ENCODE measurements at regions not wholly inside any gene's neighbourhood (a gene's known extent, or its start where the extent isn't known, plus 50 kb on each side); places are given as distances from the start of the nearest gene placed in this dataset.

DNA sequence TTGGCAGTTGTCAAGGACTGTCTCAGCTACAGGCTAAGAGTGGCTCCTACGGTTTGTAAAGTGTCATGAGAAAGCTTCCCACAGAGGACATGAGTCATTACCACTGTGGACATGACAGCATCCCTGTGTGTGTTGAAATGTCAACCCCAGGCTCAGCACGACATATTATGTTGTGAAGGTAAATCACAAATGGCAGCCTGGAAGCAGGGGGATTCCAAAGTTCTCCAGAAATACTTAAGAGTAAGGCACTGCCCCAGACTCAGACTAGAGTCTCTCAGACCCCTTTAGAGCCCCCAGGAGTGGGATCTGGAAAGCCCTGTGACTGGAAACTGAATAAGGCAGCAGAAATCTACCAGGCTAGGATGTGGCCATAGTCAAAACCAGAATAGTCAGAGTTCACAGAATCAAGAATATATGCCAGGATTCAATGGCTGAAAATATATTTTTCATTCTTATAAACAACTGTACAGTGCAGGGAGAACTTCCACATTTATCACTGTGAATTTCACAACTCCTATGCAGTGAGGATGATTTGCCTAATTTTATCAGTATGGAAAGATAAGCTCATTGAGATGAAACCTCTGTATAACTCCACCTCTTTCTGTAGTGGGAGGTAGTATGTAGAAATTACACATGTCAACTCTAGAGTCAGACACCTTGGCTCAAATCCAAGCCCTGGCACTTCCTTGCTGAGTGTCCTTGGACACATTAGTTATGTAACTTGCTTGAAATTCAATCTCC, 237.1 kb upstream of the CFAP20DC start:
- Histone ChIP-seq H3K4me1 (no peaks in the 10 kb centered on the region), H3K36me3 (no peaks in the 10 kb centered on the region), H3K9me3 (no peaks in the 10 kb centered on the region), H3K27ac (no peak overlapping the region), H3K27me3 (no peaks in the 10 kb centered on the region), H3K4me3 (no peak overlapping the region)
- 49 to 59% methylated on average over 2 of the region's 2 CpGs for WGBS, 2 donors
- peak in 1 of 2 donors; percentile 66 for DNase-seq
- peak; percentile 37 to 64 for ATAC-seq (ENCODE audit: low FRiP score in 2 of 2)
- TF ChIP-seq EP300 (IDR thresholded peaks at IDR 0.05) = no peak
- TF ChIP-seq, protein P1, sequence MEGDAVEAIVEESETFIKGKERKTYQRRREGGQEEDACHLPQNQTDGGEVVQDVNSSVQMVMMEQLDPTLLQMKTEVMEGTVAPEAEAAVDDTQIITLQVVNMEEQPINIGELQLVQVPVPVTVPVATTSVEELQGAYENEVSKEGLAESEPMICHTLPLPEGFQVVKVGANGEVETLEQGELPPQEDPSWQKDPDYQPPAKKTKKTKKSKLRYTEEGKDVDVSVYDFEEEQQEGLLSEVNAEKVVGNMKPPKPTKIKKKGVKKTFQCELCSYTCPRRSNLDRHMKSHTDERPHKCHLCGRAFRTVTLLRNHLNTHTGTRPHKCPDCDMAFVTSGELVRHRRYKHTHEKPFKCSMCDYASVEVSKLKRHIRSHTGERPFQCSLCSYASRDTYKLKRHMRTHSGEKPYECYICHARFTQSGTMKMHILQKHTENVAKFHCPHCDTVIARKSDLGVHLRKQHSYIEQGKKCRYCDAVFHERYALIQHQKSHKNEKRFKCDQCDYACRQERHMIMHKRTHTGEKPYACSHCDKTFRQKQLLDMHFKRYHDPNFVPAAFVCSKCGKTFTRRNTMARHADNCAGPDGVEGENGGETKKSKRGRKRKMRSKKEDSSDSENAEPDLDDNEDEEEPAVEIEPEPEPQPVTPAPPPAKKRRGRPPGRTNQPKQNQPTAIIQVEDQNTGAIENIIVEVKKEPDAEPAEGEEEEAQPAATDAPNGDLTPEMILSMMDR (IDR thresholded peaks at IDR 0.05) = no peak
- TF ChIP-seq POLR2AphosphoS5 (IDR thresholded peaks at IDR 0.05) = no peak
- TF ChIP-seq POLR2A (IDR thresholded peaks at IDR 0.05) = no peak

DNA sequence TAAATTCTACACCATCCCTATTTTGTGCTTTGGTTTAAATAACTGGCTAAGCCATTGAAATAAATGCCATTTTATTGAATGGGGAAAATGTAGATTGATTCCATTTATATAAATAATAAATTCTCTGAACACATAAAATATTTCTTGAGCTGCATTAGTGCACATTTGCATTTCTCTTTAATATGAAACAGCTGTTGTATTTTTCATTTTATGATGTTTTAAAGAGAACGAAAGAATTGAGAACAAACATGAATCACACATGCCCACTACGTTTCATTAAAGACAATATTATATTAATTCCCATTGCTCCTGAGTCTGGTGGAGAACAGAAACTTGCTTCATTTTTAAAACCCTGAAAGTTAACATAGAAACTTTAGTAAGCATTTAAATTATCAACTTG, 235.7 kb upstream of the CFAP20DC start:
- DNase-seq = no peak
- H3K27ac ChIP-seq = no peak overlapping the region
- no peaks in the 10 kb centered on the region for H3K27me3 ChIP-seq
- H3K9me3 ChIP-seq = no peaks in the 10 kb centered on the region
- no peaks in the 10 kb centered on the region for H3K36me3 ChIP-seq
- no peak overlapping the region for H3K4me3 ChIP-seq
- 80 to 87% methylated on average over 2 of the region's 2 CpGs for WGBS, 2 donors
- H3K4me1 ChIP-seq = no peaks in the 10 kb centered on the region
- TF ChIP-seq, protein P1 (IDR thresholded peaks at IDR 0.05) = no peak
- no peak for TF ChIP-seq POLR2A (IDR thresholded peaks at IDR 0.05)
- TF ChIP-seq EP300 (IDR thresholded peaks at IDR 0.05) = no peak
- TF ChIP-seq POLR2AphosphoS5 (IDR thresholded peaks at IDR 0.05) = no peak
- ATAC-seq (ENCODE audit: low FRiP score in 2 of 2) = no peak

DNA sequence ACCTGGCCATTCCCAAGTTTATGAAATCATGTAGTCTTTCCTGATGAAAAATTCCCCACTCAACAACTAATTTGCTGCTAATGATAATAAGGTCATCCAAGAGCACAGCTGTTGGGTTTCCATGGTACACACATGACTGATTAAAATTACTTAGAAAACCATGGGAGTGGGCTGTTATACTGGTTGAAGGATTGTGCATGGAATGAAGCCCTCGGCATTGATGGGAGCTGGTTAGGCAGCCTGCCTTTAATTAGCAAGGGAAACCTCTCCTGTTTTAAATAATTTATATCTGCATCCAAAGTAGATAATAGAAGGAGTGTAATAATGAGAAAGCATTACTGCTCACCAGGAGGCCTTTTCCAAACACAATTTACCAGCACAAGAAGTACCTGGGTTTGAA, 235.1 kb upstream of the CFAP20DC start:
- H3K27me3 ChIP-seq = no peaks in the 10 kb centered on the region

DNA sequence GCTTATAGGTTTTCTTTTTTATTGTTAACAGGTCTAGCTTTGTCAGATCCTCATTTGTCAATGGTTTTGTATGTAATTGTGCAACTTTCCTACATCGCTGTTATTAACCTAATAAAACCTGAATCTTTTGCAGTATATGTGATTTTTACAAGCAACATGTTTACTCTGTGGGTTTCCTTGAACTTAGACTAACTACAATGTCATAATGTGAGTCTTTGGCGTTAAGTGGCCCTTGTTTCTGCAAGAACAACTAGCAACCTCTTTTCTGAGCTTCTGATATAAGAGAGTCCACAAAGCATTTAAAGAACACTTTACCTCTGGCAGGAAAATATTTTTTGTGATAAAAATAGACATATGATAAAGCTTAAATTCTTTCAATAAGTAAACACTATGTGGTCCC, 230.3 kb upstream of the CFAP20DC start:
- ATAC-seq (ENCODE audit: low FRiP score in 2 of 2) (no peak), DNase-seq (no peak)
- no peaks in the 10 kb centered on the region for H3K27me3 ChIP-seq
- WGBS, 2 donors = 59 to 73% methylated on average over 2 of the region's 2 CpGs
- H3K36me3 ChIP-seq = no peaks in the 10 kb centered on the region
- no peaks in the 10 kb centered on the region for H3K9me3 ChIP-seq
- H3K4me3 ChIP-seq = no peak overlapping the region
- TF ChIP-seq, protein P1 (IDR thresholded peaks at IDR 0.05) = no peak
- TF ChIP-seq POLR2AphosphoS5 (IDR thresholded peaks at IDR 0.05) = no peak
- TF ChIP-seq POLR2A (IDR thresholded peaks at IDR 0.05) = no peak
- H3K27ac ChIP-seq = no peak overlapping the region
- H3K4me1 ChIP-seq = no peaks in the 10 kb centered on the region

More for the DNA sequence above, 235.1 kb upstream of the CFAP20DC start:
- Histone ChIP-seq H3K4me1 (no peaks in the 10 kb centered on the region), H3K4me3 (no peak overlapping the region), H3K27ac (no peak overlapping the region), H3K36me3 (no peaks in the 10 kb centered on the region), H3K9me3 (no peaks in the 10 kb centered on the region)
- DNase-seq = no peak
- no peak for ATAC-seq (ENCODE audit: low FRiP score in 2 of 2)
- WGBS, 2 donors = 85 to 93% methylated on average over 1 of the region's 1 CpG
- TF ChIP-seq POLR2A (IDR thresholded peaks at IDR 0.05) (no peak), EP300 (IDR thresholded peaks at IDR 0.05) (no peak), POLR2AphosphoS5 (IDR thresholded peaks at IDR 0.05) (no peak)
- TF ChIP-seq, protein P1 (IDR thresholded peaks at IDR 0.05) = no peak

DNA sequence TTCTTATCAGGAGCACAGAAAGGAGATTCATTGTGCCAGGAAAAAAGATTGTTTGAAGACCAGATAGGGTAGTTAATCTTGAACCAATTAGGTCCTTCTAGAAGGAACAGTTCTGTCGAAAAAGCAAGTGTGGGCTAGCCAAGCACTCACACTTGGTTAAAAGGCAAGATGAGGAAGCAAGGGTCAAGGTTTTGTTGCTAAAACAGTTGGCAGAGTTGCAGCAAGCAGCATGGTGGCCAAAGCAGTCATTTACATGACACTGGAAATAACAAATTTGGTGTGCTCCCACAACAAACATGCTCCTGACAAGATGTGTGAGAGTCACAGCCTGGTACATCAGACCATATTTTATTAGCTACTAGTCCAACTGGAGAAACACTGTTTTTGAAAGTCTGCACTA, 228.0 kb upstream of the CFAP20DC start:
- WGBS, 2 donors = 48 to 69% methylated on average over 1 of the region's 1 CpG
- H3K4me1 ChIP-seq = no peaks in the 10 kb centered on the region

More for the DNA sequence above, 228.0 kb upstream of the CFAP20DC start:
- Histone ChIP-seq H3K27ac (no peak overlapping the region), H3K4me3 (no peak overlapping the region), H3K36me3 (no peaks in the 10 kb centered on the region), H3K9me3 (no peaks in the 10 kb centered on the region), H3K27me3 (no peaks in the 10 kb centered on the region)
- no peak for ATAC-seq (ENCODE audit: low FRiP score in 2 of 2)
- no peak for DNase-seq
- TF ChIP-seq EP300 (IDR thresholded peaks at IDR 0.05) (no peak), POLR2A (IDR thresholded peaks at IDR 0.05) (no peak), POLR2AphosphoS5 (IDR thresholded peaks at IDR 0.05) (no peak)
- TF ChIP-seq, protein P1 (IDR thresholded peaks at IDR 0.05) = no peak
